Hematopoietic multipotent progenitor cell treated with erythropoietin and hydrocortisone succinate and interleukin-3 and kit ligand, for 4 days (in vitro differentiated cells): ENCODE measurements at regions not wholly inside any gene's neighbourhood (a gene's known extent, or its start where the extent isn't known, plus 50 kb on each side); places are given as distances from the start of the nearest gene placed in this dataset.
"Not testable (repeated sequence)": the region's sequence is repeated elsewhere in the genome, so short reads cannot be mapped to it uniquely, and the experiment has no call there.

Source experiments
- DNase-seq: peaks from one replicate; pipeline ENCODE4 v3.0.0-alpha.2; 2015

- DNase-seq = no peak
These were observed 222.5 kb downstream of the SHQ1 start for GRCh38 chr3:72625602-72626337.

GRCh38 chr3:72624656-72625055 is 223.6 kb downstream of the SHQ1 start:
- no peak for DNase-seq

- peak; percentile 89 for DNase-seq
These were observed 229.5 kb downstream of the SHQ1 start for GRCh38 chr3:72618739-72619138.

- DNase-seq = no peak
These were observed 230.7 kb downstream of the SHQ1 start for GRCh38 chr3:72617424-72618024.

- no peak for DNase-seq
These were observed 232.5 kb downstream of the SHQ1 start for GRCh38 chr3:72615776-72616175.

GRCh38 chr3:72615182-72615581 is 233.1 kb downstream of the SHQ1 start:
- DNase-seq = no peak

GRCh38 chr3:72614394-72615074 is 233.7 kb downstream of the SHQ1 start:
- peak; percentile 77 for DNase-seq

GRCh38 chr3:72613871-72614270 is 234.4 kb downstream of the SHQ1 start:
- no peak for DNase-seq

- DNase-seq = not testable (repeated sequence)
These were observed 239.1 kb downstream of the SHQ1 start for GRCh38 chr3:72609114-72609513.

- DNase-seq = no peak
These were observed 242.0 kb downstream of the SHQ1 start for GRCh38 chr3:72606005-72606800.

- peak; percentile 23 for DNase-seq
These were observed 243.9 kb downstream of the SHQ1 start for GRCh38 chr3:72604328-72604727.

- DNase-seq = no peak
These were observed 246.1 kb downstream of the SHQ1 start for GRCh38 chr3:72601983-72602750.

- no peak for DNase-seq
These were observed 247.2 kb downstream of the SHQ1 start for GRCh38 chr3:72601060-72601459.

GRCh38 chr3:72597756-72598195 is 250.5 kb downstream of the SHQ1 start:
- DNase-seq = no peak

GRCh38 chr3:72597043-72597442 is 251.2 kb downstream of the SHQ1 start:
- DNase-seq = no peak

- DNase-seq = no peak
These were observed 252.2 kb downstream of the SHQ1 start for GRCh38 chr3:72595927-72596610.

GRCh38 chr3:72595376-72595775 is 252.9 kb downstream of the SHQ1 start:
- DNase-seq = peak; percentile 82

GRCh38 chr3:72594615-72595215 is 253.5 kb downstream of the SHQ1 start:
- no peak for DNase-seq

GRCh38 chr3:72593881-72594397 is 254.3 kb downstream of the SHQ1 start:
- DNase-seq = peak; percentile 33

GRCh38 chr3:72591522-72592421 is 256.5 kb downstream of the SHQ1 start:
- DNase-seq = peak; percentile 91
